Right lobe of liver (tissue), 4 donors: ENCODE measurements at regions not wholly inside any gene's neighbourhood (a gene's known extent, or its start where the extent isn't known, plus 50 kb on each side); places are given as distances from the start of the nearest gene placed in this dataset.

Experiments
- CTCF ChIP-seq, 4 donors: fragments of 200-600 bp in 3 of 4; fragments of 450-650 bp in 1 of 4; IDR thresholded peaks; one replicate each; pipeline versions ENCODE4 v1.5.1 to v1.8.0; 2016 to 2022; ENCODE audit warnings: antibody characterized with exemption in 4 of 4, mild to moderate bottlenecking in 2 of 4
- POLR2A ChIP-seq: fragments of 450-650 bp; IDR thresholded peaks from one replicate; pipeline ENCODE4 v1.6.1; 2017; ENCODE audit warnings: antibody characterized with exemption, mild to moderate bottlenecking
- donor health status: DM: no; HTN: no; CAD: no.
- donor health status: DM: no; HTN: no; CAD: no.
- donor health status: DM: no; HTN: yes; CAD: no.

DNA sequence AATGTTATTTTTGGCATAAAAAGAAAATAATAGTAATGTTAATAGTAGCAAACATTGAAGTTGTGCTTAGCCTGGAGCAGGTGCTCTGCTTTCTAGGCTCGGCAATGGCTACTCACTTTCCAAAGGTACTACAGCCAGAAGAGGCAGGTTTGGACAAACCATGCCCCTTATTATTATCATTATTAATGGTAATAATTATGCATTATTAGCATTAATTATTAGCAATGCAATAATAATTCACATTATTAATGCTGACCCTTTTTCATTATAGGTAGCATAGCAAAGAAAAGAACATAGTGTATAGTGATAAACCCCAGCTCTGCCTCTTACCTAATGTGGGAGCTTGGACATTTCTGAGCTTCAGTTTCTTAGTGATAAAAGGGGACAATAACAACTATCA lies 171.4 kb downstream of the EDEM1 start:
- TF ChIP-seq CTCF (IDR thresholded peaks at IDR 0.05) (no peak), POLR2A (no peak)
